IMR-90 (cell line): ENCODE measurements at regions not wholly inside any gene's neighbourhood (a gene's known extent, or its start where the extent isn't known, plus 50 kb on each side); places are given as distances from the start of the nearest gene placed in this dataset.
A peak's percentile ranks its signal among the peaks of the same experiment; 100 is the strongest.

Experiments used
- ATAC-seq: fragments of 200-7000 bp; cut with Tn5 transposase; 2 replicates; pipeline ENCODE4 v1.9.1; 2020; ENCODE audit warnings: low read depth, mild to moderate bottlenecking, moderate library complexity
- BruUV-seq: library from RNA; stranded (reverse); fragments of 400-500 nt; replicated peaks from 2 replicates; lab custom pipeline; 2021; lab: Mats Ljungman, UMichigan
- CTCF ChIA-PET: fragments of 300-600 bp; formaldehyde crosslinking; extraction: SDS; loops from one replicate; lab custom pipeline; 2021; ENCODE audit warnings: antibody characterized with exemption; lab: Yijun Ruan, JAX
- POLR2A ChIA-PET: fragments of 300-600 bp; sonication (Branson Sonifier 250); formaldehyde crosslinking; loops from one replicate; lab custom pipeline; 2022; ENCODE audit warnings: antibody characterized with exemption; ENCODE audit not compliant: unreplicated experiment; lab: Charles Lee
- DNase-seq: peaks from one replicate; pipeline ENCODE4 v3.0.0; 2013
- H2AFZ ChIP-seq: replicated peaks from 2 replicates; pipeline ENCODE3; 2013; ENCODE audit warnings: low read length, mild to moderate bottlenecking; ENCODE audit not compliant: poor library complexity
- H2AK5ac ChIP-seq: 2 replicates; pipeline ENCODE4 v1.6.1; 2013; ENCODE audit warnings: low read depth, low read length, inconsistent platforms
- H2AK9ac ChIP-seq: replicated peaks from 2 replicates; pipeline ENCODE3; 2013; ENCODE audit warnings: mild to moderate bottlenecking, low read depth, low read length, moderate library complexity; ENCODE audit not compliant: poor library complexity
- H2BK120ac ChIP-seq: 2 replicates; pipeline ENCODE4 v1.6.1; 2013; ENCODE audit warnings: low read depth, low read length, inconsistent platforms
- H2BK15ac ChIP-seq: 3 replicates; pipeline ENCODE4 v1.6.1; 2013; ENCODE audit warnings: low read depth, low read length, inconsistent platforms
- H2BK20ac ChIP-seq: 2 replicates; pipeline ENCODE4 v1.6.1; 2013; ENCODE audit warnings: low read depth, mild to moderate bottlenecking, inconsistent platforms, low read length, moderate library complexity
- H2BK5ac ChIP-seq: 2 replicates; pipeline ENCODE4 v1.6.1; 2013; ENCODE audit warnings: mild to moderate bottlenecking, low read depth, low read length, inconsistent platforms; ENCODE audit not compliant: poor library complexity, severe bottlenecking
- H3K14ac ChIP-seq: replicated peaks from 2 replicates; pipeline ENCODE4 v1.6.1; 2013; ENCODE audit warnings: low read depth, low read length, inconsistent platforms
- H3K18ac ChIP-seq: 2 replicates; pipeline ENCODE4 v1.6.1; 2013; ENCODE audit warnings: low read depth, low read length, control low read depth
- H3K23ac ChIP-seq: 2 replicates; pipeline ENCODE4 v1.6.1; 2013; ENCODE audit warnings: low read depth, low read length, inconsistent platforms
- H3K27ac ChIP-seq: 2 replicates; pipeline ENCODE4 v1.5.1; 2013; ENCODE audit warnings: mild to moderate bottlenecking, control low read depth, low read length; ENCODE audit not compliant: insufficient read depth
- H3K27me3 ChIP-seq: 2 replicates; pipeline ENCODE4 v1.6.1; 2013; ENCODE audit warnings: low read length; ENCODE audit not compliant: control insufficient read depth, insufficient read depth
- H3K36me3 ChIP-seq: 2 replicates; pipeline ENCODE4 v1.6.1; 2013; ENCODE audit warnings: low read length, mixed read lengths; ENCODE audit not compliant: control insufficient read depth, insufficient read depth
- H3K4ac ChIP-seq: 2 replicates; pipeline ENCODE4 v1.6.1; 2013; ENCODE audit warnings: low read depth, low read length, inconsistent platforms
- H3K4me1 ChIP-seq: 2 replicates; pipeline ENCODE4 v1.6.1; 2013; ENCODE audit warnings: low read length, mixed read lengths; ENCODE audit not compliant: control insufficient read depth, insufficient read depth
- H3K4me2 ChIP-seq: 2 replicates; pipeline ENCODE4 v1.6.1; 2013; ENCODE audit warnings: low read depth, mild to moderate bottlenecking, control low read depth, low read length, moderate library complexity
- H3K4me3 ChIP-seq: 2 replicates; pipeline ENCODE4 v1.5.1; 2013; ENCODE audit warnings: low read depth, mild to moderate bottlenecking, control low read depth, low read length, moderate library complexity; ENCODE audit not compliant: insufficient read depth
- H3K56ac ChIP-seq: 2 replicates; pipeline ENCODE4 v1.6.1; 2013; ENCODE audit warnings: low read length, inconsistent platforms; ENCODE audit not compliant: insufficient read depth; ENCODE audit errors: extremely low read depth
- H3K79me1 ChIP-seq, 2 experiments: 2 replicates each; pipeline ENCODE4 v1.6.1; 2013; ENCODE audit warnings: low read length in 2 of 2, inconsistent platforms in 1 of 2, low read depth in 1 of 2
- H3K9ac ChIP-seq: 2 replicates; pipeline ENCODE4 v1.6.1; 2013; ENCODE audit warnings: low read depth, low read length, control low read depth
- H3K9me1 ChIP-seq: 2 replicates; pipeline ENCODE4 v1.6.1; 2013; ENCODE audit warnings: low read length, inconsistent platforms; ENCODE audit not compliant: insufficient read depth
- H3K9me3 ChIP-seq: 2 replicates; pipeline ENCODE4 v1.6.1; 2013; ENCODE audit warnings: low read length; ENCODE audit not compliant: control insufficient read depth, insufficient read depth
- H4K20me1 ChIP-seq: 2 replicates; pipeline ENCODE4 v1.6.1; 2013; ENCODE audit warnings: low read length, inconsistent platforms; ENCODE audit not compliant: insufficient read depth
- H4K5ac ChIP-seq: 2 replicates; pipeline ENCODE4 v1.6.1; 2013; ENCODE audit warnings: mild to moderate bottlenecking, low read depth, low read length, control low read depth
- H4K8ac ChIP-seq, 2 experiments: 2 replicates each; pipeline ENCODE4 v1.6.1; 2013; ENCODE audit warnings: low read depth in 2 of 2, low read length in 2 of 2, control low read depth in 1 of 2, inconsistent platforms in 1 of 2
- H4K91ac ChIP-seq: 2 replicates; pipeline ENCODE4 v1.6.1; 2013; ENCODE audit warnings: low read depth, low read length, inconsistent platforms; ENCODE audit not compliant: insufficient read depth
- BHLHE40 ChIP-seq: fragments of 150-350 bp; IDR thresholded peaks from 2 replicates; pipeline ENCODE4 v1.6.1; 2016; ENCODE audit warnings: mild to moderate bottlenecking, low read depth, low read length
- CEBPB ChIP-seq: IDR thresholded peaks from 2 replicates; pipeline ENCODE4 v1.6.1; 2012; ENCODE audit warnings: low read depth, low read length, improper control_type of control experiment
- CHD1 ChIP-seq: IDR thresholded peaks from 2 replicates; pipeline ENCODE4 v1.6.1; 2012; ENCODE audit warnings: low read depth, low read length, improper control_type of control experiment
- FOS ChIP-seq: fragments of 150-350 bp; IDR thresholded peaks from 2 replicates; pipeline ENCODE4 v1.6.1; 2016; ENCODE audit warnings: low read depth, low read length
- MAFK ChIP-seq: IDR thresholded peaks from 2 replicates; pipeline ENCODE4 v1.6.1; 2012; ENCODE audit warnings: low read depth, low read length, improper control_type of control experiment
- MAZ ChIP-seq: IDR thresholded peaks from 2 replicates; pipeline ENCODE4 v1.6.1; 2012; ENCODE audit warnings: low read depth, mild to moderate bottlenecking, low read length, improper control_type of control experiment, moderate library complexity, borderline replicate concordance
- MXI1 ChIP-seq: IDR thresholded peaks from 2 replicates; pipeline ENCODE4 v1.6.1; 2012; ENCODE audit warnings: low read depth, mild to moderate bottlenecking, low read length, moderate library complexity, borderline replicate concordance
- NFE2L2 ChIP-seq: fragments of 150-350 bp; IDR thresholded peaks from 2 replicates; pipeline ENCODE4 v1.6.1; 2016; ENCODE audit warnings: low read depth, mild to moderate bottlenecking, low read length
- POLR2A ChIP-seq: IDR thresholded peaks from 2 replicates; pipeline ENCODE4 v1.6.1; 2012; ENCODE audit warnings: mild to moderate bottlenecking, low read depth, low read length
- RAD21 ChIP-seq: IDR thresholded peaks from 2 replicates; pipeline ENCODE4 v1.6.1; 2012; ENCODE audit warnings: low read length, improper control_type of control experiment
- RCOR1 ChIP-seq: IDR thresholded peaks from 2 replicates; pipeline ENCODE4 v1.6.1; 2012; ENCODE audit warnings: mild to moderate bottlenecking, low read length, improper control_type of control experiment; ENCODE audit not compliant: insufficient replicate concordance
- RFX5 ChIP-seq: IDR thresholded peaks from 2 replicates; pipeline ENCODE4 v1.8.0; 2012; ENCODE audit warnings: low read depth, mild to moderate bottlenecking, low read length, moderate library complexity
- SMC3 ChIP-seq: fragments of 150-350 bp; IDR thresholded peaks from 2 replicates; pipeline ENCODE4 v1.6.1; 2016; ENCODE audit warnings: low read depth, mild to moderate bottlenecking, antibody characterized with exemption, low read length, moderate library complexity
- USF2 ChIP-seq: fragments of 150-350 bp; IDR thresholded peaks from 2 replicates; pipeline ENCODE4 v1.6.1; 2017; ENCODE audit warnings: mild to moderate bottlenecking, antibody characterized with exemption, low read length, low read depth
- WGBS, 2 experiments: methylation state at CpG; one replicate each; pipeline versions ENCODE4 v1.1.5 to v1.1.7; 2013; ENCODE audit warnings: missing lambda C conversion rate in 2 of 2; ENCODE audit not compliant: insufficient read length in 1 of 2; ENCODE audit errors: extremely low coverage in 2 of 2; 5-methylcytosine and 5-hydroxymethylcytosine counted together
- dilution Hi-C: fragments of 300-500 bp; cut with HindIII; formaldehyde crosslinking; loops from one replicate; pipeline ENCODE4 v1.14.3; 2018; ENCODE audit warnings: low sequenced_read_pairs; ENCODE audit not compliant: unreplicated experiment
- in situ Hi-C: fragments of 300-500 bp; cut with MboI; formaldehyde crosslinking; loops from 3 replicates; pipeline ENCODE4 v1.14.3; 2019; ENCODE audit warnings: low sequenced_read_pairs, inconsistent platforms, mixed read lengths
- intact Hi-C: fragments of 100-400 bp; cut with micrococcal nuclease; formaldehyde crosslinking; loops from 2 replicates; pipeline ENCODE4 v1.10.0; 2022
- TF ChIP-seq, protein P1 (sequence below): fragments of 150-350 bp; IDR thresholded peaks from 2 replicates; pipeline ENCODE4 v1.6.1; 2016; ENCODE audit warnings: low read depth, mild to moderate bottlenecking, low read length, moderate library complexity, borderline replicate concordance
- TF ChIP-seq, protein P2 (sequence below): conservative IDR thresholded peaks from 2 replicates; pipeline ENCODE4 v1.5.1; 2012; ENCODE audit warnings: mild to moderate bottlenecking, low read depth, low read length, improper control_type of control experiment

DNA sequence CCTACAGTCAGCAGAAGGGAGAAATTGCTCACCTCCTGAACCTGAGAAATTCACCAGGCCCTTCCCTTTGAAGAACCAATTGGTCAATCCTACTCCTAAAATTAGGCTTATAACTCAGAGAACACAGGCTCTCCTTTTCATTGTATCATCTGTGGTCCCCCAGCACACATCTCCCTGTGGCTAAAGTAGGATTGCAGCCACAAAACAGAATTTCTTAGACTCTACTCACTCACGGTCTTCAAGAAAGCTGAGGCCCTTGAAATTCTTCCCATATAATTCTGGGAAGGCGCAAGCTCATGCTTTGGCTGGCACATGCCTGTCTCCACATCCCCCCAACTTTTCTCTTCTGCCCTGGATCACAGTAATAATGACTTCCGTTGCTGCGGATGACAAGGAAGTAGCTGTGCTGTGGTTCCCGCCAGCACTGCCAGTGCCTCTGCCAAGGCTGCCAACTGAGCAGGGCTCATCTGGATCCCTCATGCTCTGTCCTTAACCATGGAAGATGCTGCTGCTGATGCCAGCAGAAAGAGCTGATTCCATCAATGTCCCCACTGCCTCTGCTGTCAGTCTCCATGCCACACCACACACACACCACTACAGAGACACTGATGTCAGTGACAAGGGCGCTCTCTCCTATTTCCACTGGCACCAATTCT lies 200.6 kb upstream of the POU2AF2 start:
- Histone ChIP-seq H2BK120ac (no peak overlapping the region), H3K4me3 (no peak overlapping the region), H2BK5ac (no peak overlapping the region), H2AK9ac (no peak overlapping the region), H3K36me3 (no peaks in the 10 kb centered on the region), H3K4me1 (no peaks in the 10 kb centered on the region), H2BK20ac (no peak overlapping the region), H3K9me3 (no peaks in the 10 kb centered on the region), H4K8ac (no peak overlapping the region), H2BK15ac (no peak overlapping the region), H4K20me1 (no peaks in the 10 kb centered on the region), H3K4me2 (no peak overlapping the region), H3K14ac (no peak overlapping the region), H3K27ac (no peak overlapping the region), H2AFZ (peak overlapping the region; percentile 18), H4K5ac (no peak overlapping the region; the same call in 1 of the 2 replicates), H4K91ac (no peak overlapping the region), H3K23ac (0 out of 2 replicates have a peak overlapping the region, but pooled peaks have one; percentile 6), H3K27me3 (no peaks in the 10 kb centered on the region), H3K56ac (no peak overlapping the region), H3K79me1 (no peaks in the 10 kb centered on the region), H3K18ac (no peak overlapping the region), H3K4ac (no peak overlapping the region), H3K9ac (no peak overlapping the region), H3K9me1 (no peaks in the 10 kb centered on the region; the same call in 1 of the 2 replicates), H2AK5ac (peak overlapping the region; percentile 38; the same call in 1 of the 2 replicates)
- CTCF ChIA-PET: no interaction called here
- ATAC-seq: no peak
- TF ChIP-seq RFX5: no peak
- TF ChIP-seq NFE2L2: no peak
- TF ChIP-seq FOS: no peak
- TF ChIP-seq MAFK: no peak
- no peak for TF ChIP-seq RAD21
- TF ChIP-seq USF2: no peak
- TF ChIP-seq POLR2A: no peak
- no peak for TF ChIP-seq MAZ
- TF ChIP-seq SMC3: no peak
- TF ChIP-seq, protein P1, sequence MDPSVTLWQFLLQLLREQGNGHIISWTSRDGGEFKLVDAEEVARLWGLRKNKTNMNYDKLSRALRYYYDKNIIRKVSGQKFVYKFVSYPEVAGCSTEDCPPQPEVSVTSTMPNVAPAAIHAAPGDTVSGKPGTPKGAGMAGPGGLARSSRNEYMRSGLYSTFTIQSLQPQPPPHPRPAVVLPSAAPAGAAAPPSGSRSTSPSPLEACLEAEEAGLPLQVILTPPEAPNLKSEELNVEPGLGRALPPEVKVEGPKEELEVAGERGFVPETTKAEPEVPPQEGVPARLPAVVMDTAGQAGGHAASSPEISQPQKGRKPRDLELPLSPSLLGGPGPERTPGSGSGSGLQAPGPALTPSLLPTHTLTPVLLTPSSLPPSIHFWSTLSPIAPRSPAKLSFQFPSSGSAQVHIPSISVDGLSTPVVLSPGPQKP: no peak
- no peak for TF ChIP-seq RCOR1
- no peak for TF ChIP-seq CEBPB
- TF ChIP-seq, protein P2, sequence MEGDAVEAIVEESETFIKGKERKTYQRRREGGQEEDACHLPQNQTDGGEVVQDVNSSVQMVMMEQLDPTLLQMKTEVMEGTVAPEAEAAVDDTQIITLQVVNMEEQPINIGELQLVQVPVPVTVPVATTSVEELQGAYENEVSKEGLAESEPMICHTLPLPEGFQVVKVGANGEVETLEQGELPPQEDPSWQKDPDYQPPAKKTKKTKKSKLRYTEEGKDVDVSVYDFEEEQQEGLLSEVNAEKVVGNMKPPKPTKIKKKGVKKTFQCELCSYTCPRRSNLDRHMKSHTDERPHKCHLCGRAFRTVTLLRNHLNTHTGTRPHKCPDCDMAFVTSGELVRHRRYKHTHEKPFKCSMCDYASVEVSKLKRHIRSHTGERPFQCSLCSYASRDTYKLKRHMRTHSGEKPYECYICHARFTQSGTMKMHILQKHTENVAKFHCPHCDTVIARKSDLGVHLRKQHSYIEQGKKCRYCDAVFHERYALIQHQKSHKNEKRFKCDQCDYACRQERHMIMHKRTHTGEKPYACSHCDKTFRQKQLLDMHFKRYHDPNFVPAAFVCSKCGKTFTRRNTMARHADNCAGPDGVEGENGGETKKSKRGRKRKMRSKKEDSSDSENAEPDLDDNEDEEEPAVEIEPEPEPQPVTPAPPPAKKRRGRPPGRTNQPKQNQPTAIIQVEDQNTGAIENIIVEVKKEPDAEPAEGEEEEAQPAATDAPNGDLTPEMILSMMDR: no peak
- no peak for TF ChIP-seq MXI1
- no peak for TF ChIP-seq CHD1
- TF ChIP-seq BHLHE40: no peak
- dilution Hi-C loops (no loop called here), in situ Hi-C loops (no loop called here), intact Hi-C loops (no loop called here)
- DNase-seq: no peak
- BruUV-seq: no TSS peak
- 94% methylated on average over 2 of the region's 6 CpGs; no CpG with 5 or more reads in 1 of the 2 experiments for WGBS, 2 experiments
- POLR2A ChIA-PET: no interaction called here
